GM18511 (cell line): ENCODE measurements at regions not wholly inside any gene's neighbourhood (a gene's known extent, or its start where the extent isn't known, plus 50 kb on each side); places are given as distances from the start of the nearest gene placed in this dataset.

Experiments
- ATAC-seq: cut with Tn5 transposase; IDR thresholded peaks from one replicate; pipeline ENCODE4 v1.9.1; 2021; ENCODE audit warnings: mild to moderate bottlenecking, moderate library complexity; ENCODE audit not compliant: unreplicated experiment

DNA sequence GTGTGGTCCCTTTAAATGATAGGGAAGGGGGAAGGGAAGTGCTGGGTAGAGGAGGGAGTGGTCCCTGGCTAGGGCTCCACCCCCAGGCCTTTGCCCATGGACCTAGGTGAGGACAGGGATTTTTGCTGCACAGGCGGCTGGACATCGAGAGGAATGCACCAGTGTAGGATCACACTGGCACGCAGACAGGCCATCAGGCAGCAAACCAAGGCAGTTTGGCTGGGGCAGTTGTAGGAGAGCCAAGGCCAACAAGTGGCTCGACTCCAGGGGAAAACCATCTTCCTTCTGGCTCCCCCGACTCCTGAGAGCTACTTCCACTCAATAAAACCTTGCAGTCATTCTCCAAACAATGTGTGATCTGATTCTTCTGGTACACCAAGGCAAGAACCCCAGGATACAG is 402.0 kb upstream of the LRRTM1 start:
- no peak for ATAC-seq

DNA sequence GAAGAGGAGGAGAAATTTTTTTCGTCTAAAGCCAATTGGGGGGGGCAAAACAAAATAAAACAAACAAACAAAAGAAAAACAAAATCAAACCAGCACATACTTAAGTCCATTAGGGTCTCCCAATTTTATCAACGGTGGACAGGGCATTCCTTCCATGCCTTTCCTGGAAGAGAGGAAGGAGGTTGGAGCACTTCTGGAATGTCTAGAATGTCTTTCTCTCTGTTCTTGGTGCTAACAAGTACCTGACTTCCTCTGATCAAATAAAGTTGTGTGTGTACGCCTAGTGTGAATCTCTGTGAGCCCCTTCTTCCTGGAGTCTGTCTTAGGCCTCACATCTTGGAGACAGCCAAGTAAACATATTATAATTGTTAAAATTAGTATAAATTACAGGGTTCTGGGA is 399.0 kb upstream of the LRRTM1 start:
- ATAC-seq: no peak

GRCh38 chr2:80700961-80701360 is 396.4 kb upstream of the LRRTM1 start:
- no peak for ATAC-seq
